H1 (cell line): ENCODE measurements at regions not wholly inside any gene's neighbourhood (a gene's known extent, or its start where the extent isn't known, plus 50 kb on each side); places are given as distances from the start of the nearest gene placed in this dataset.

Experiments
- CTCF ChIA-PET: fragments of 300-600 bp; sonication (Branson Sonifier 250); formaldehyde crosslinking; loops from one replicate; lab custom pipeline; 2021; ENCODE audit not compliant: partially characterized antibody; lab: Charles Lee
- POLR2A ChIA-PET: fragments of 300-600 bp; sonication (Branson Sonifier 250); formaldehyde crosslinking; loops from one replicate; lab custom pipeline; 2021; ENCODE audit warnings: inconsistent platforms; ENCODE audit not compliant: partially characterized antibody; lab: Charles Lee
- DNase-seq, 2 experiments: peaks; one replicate each; pipeline versions ENCODE4 v3.0.0 to v3.0.0-alpha.2; 2010 to 2022; ENCODE audit warnings: low spot score in 2 of 2, low read depth in 1 of 2, mixed read lengths in 1 of 2
- FAIRE-seq: peaks from 2 replicates; lab custom pipeline; 2011; peaks lifted over from hg19 to GRCh38; lab: Jason Lieb, UNC
- H2AFZ ChIP-seq: 2 replicates; pipeline ENCODE4 v1.8.1; 2012; ENCODE audit warnings: low read length, inconsistent platforms
- H2AK5ac ChIP-seq: 2 replicates; pipeline ENCODE4 v1.6.1; 2013; ENCODE audit warnings: low read depth, low read length
- H2BK120ac ChIP-seq: replicated peaks from 2 replicates; pipeline ENCODE3; 2013; ENCODE audit warnings: low read depth, low read length, inconsistent platforms
- H2BK12ac ChIP-seq: 2 replicates; pipeline ENCODE4 v1.6.1; 2013; ENCODE audit warnings: low read depth, low read length
- H2BK15ac ChIP-seq: 2 replicates; pipeline ENCODE4 v1.6.1; 2013; ENCODE audit warnings: low read length
- H2BK20ac ChIP-seq: 2 replicates; pipeline ENCODE4 v1.6.1; 2013; ENCODE audit warnings: low read length
- H2BK5ac ChIP-seq: 2 replicates; pipeline ENCODE4 v1.6.1; 2013; ENCODE audit warnings: low read depth, low read length
- H3K14ac ChIP-seq: 2 replicates; pipeline ENCODE4 v1.6.1; 2013; ENCODE audit warnings: inconsistent platforms; ENCODE audit not compliant: insufficient read length
- H3K18ac ChIP-seq: 2 replicates; pipeline ENCODE4 v1.6.1; 2013; ENCODE audit warnings: low read length; ENCODE audit errors: extremely low read depth
- H3K23ac ChIP-seq: 2 replicates; pipeline ENCODE4 v1.6.1; 2013; ENCODE audit warnings: inconsistent platforms; ENCODE audit not compliant: insufficient read length
- H3K23me2 ChIP-seq: 2 replicates; pipeline ENCODE4 v1.6.1; 2013; ENCODE audit warnings: low read depth, low read length
- H3K27ac ChIP-seq: 2 replicates; pipeline ENCODE4 v1.6.1; 2011; ENCODE audit warnings: low read depth, low read length, inconsistent platforms
- H3K27me3 ChIP-seq, 4 experiments: replicated peaks in 1 of 4; 1 replicate in 1 of 4; 2 replicates in 3 of 4; pipeline versions ENCODE4 v1.6.1 to v1.8.1; 2011 to 2013; ENCODE audit warnings: low read length in 3 of 4, mild to moderate bottlenecking in 3 of 4, inconsistent platforms in 2 of 4, mixed read lengths in 2 of 4, moderate library complexity in 1 of 4; ENCODE audit not compliant: control insufficient read depth in 3 of 4, insufficient read depth in 3 of 4; ENCODE audit errors: extremely low read depth in 1 of 4
- H3K36me3 ChIP-seq, 4 experiments: 2 replicates each; pipeline versions ENCODE4 v1.6.1 to v1.8.1; 2011 to 2013; ENCODE audit warnings: mild to moderate bottlenecking in 4 of 4, low read length in 3 of 4, moderate library complexity in 2 of 4, control low read depth in 1 of 4, inconsistent platforms in 1 of 4; ENCODE audit not compliant: insufficient read depth in 4 of 4, control insufficient read depth in 2 of 4
- H3K4ac ChIP-seq: replicated peaks from 2 replicates; pipeline ENCODE3; 2013; ENCODE audit warnings: low read length, low read depth, mixed read lengths, inconsistent platforms; ENCODE audit not compliant: insufficient read length
- H3K4me1 ChIP-seq, 4 experiments: replicated peaks in 1 of 4; 1 replicate in 1 of 4; 2 replicates in 3 of 4; pipeline versions ENCODE4 v1.6.1 to v1.8.1; 2011 to 2013; ENCODE audit warnings: low read length in 3 of 4, inconsistent platforms in 2 of 4, mixed read lengths in 1 of 4; ENCODE audit not compliant: insufficient read depth in 4 of 4, control insufficient read depth in 3 of 4
- H3K4me2 ChIP-seq, 2 experiments: 2 replicates each; pipeline versions ENCODE4 v1.6.1 to v1.8.1; 2011 to 2013; ENCODE audit warnings: low read depth in 2 of 2, low read length in 2 of 2, control low read depth in 1 of 2, inconsistent platforms in 1 of 2, mild to moderate bottlenecking in 1 of 2; ENCODE audit not compliant: insufficient read depth in 1 of 2
- H3K4me3 ChIP-seq, 4 experiments: fragments of 200-600, 300-600 bp in 1 of 4; sonication (generic), shearing (Covaris generic), sonication (Bioruptor Twin) in 1 of 4; 2 replicates each; pipeline versions ENCODE4 v1.5.1 to v1.8.1; 2011 to 2016; ENCODE audit warnings: low read length in 4 of 4, low read depth in 3 of 4, control low read depth in 2 of 4, inconsistent platforms in 2 of 4, mild to moderate bottlenecking in 2 of 4, mixed read lengths in 1 of 4, moderate library complexity in 1 of 4; ENCODE audit not compliant: insufficient read depth in 2 of 4; ENCODE audit errors: extremely low read depth in 1 of 4
- H3K56ac ChIP-seq: replicated peaks from 2 replicates; pipeline ENCODE3; 2013; ENCODE audit warnings: low read depth, mild to moderate bottlenecking, mixed read lengths, low read length, inconsistent platforms; ENCODE audit not compliant: insufficient read length
- H3K79me1 ChIP-seq: 2 replicates; pipeline ENCODE4 v1.6.1; 2013; ENCODE audit warnings: low read depth, low read length, control low read depth
- H3K79me2 ChIP-seq, 2 experiments: 2 replicates each; pipeline versions ENCODE4 v1.6.1 to v1.8.1; 2012 to 2013; ENCODE audit warnings: low read length in 2 of 2, mild to moderate bottlenecking in 2 of 2, inconsistent platforms in 1 of 2; ENCODE audit not compliant: insufficient read depth in 2 of 2, control insufficient read depth in 1 of 2
- H3K9ac ChIP-seq, 4 experiments: replicated peaks in 1 of 4; 1 replicate in 1 of 4; 2 replicates in 3 of 4; pipeline versions ENCODE4 v1.6.1 to v1.8.1; 2011 to 2013; ENCODE audit warnings: low read depth in 3 of 4, low read length in 3 of 4, control low read depth in 2 of 4, mild to moderate bottlenecking in 2 of 4, moderate library complexity in 2 of 4, inconsistent platforms in 1 of 4; ENCODE audit errors: extremely low read depth in 1 of 4
- H3K9me3 ChIP-seq, 2 experiments: 2 replicates each; pipeline versions ENCODE4 v1.6.1 to v1.8.1; 2012 to 2013; ENCODE audit warnings: mild to moderate bottlenecking in 2 of 2, moderate library complexity in 2 of 2, control low read depth in 1 of 2, inconsistent platforms in 1 of 2, low read depth in 1 of 2, low read length in 1 of 2, mixed read lengths in 1 of 2; ENCODE audit not compliant: insufficient read depth in 2 of 2
- H4K20me1 ChIP-seq, 2 experiments: replicated peaks in 1 of 2; 2 replicates each; pipeline versions ENCODE3 to v1.8.1; 2011 to 2013; ENCODE audit warnings: inconsistent platforms in 2 of 2, low read length in 2 of 2, mild to moderate bottlenecking in 1 of 2; ENCODE audit not compliant: insufficient read depth in 2 of 2, control insufficient read depth in 1 of 2
- H4K5ac ChIP-seq: 2 replicates; pipeline ENCODE4 v1.6.1; 2013; ENCODE audit warnings: low read length, low read depth, mixed read lengths, inconsistent platforms; ENCODE audit not compliant: insufficient read length
- H4K8ac ChIP-seq: 2 replicates; pipeline ENCODE4 v1.8.0; 2013; ENCODE audit warnings: mild to moderate bottlenecking, moderate library complexity, low read length, inconsistent platforms; ENCODE audit not compliant: insufficient read depth; ENCODE audit errors: extremely low read depth
- H4K91ac ChIP-seq: replicated peaks from 2 replicates; pipeline ENCODE3; 2013; ENCODE audit warnings: low read length, mixed read lengths, inconsistent platforms; ENCODE audit not compliant: insufficient read length
- CEBPB ChIP-seq: IDR thresholded peaks from 2 replicates; pipeline ENCODE4 v1.6.1; 2012; ENCODE audit warnings: low read depth, low read length
- SIX5 ChIP-seq: IDR thresholded peaks from 2 replicates; pipeline ENCODE4 v1.6.1; 2011; ENCODE audit warnings: mild to moderate bottlenecking, low read depth, low read length
- TEAD4 ChIP-seq: IDR thresholded peaks from 2 replicates; pipeline ENCODE4 v1.6.1; 2012; ENCODE audit warnings: low read depth, low read length, inconsistent platforms, mixed read lengths
- WGBS, 2 experiments: shearing (Covaris generic) in 1 of 2; methylation state at CpG; one replicate each; pipeline versions ENCODE4 v1.1.6 to v1.1.7; 2013 to 2015; ENCODE audit warnings: low lambda C conversion rate in 2 of 2, mixed read lengths in 2 of 2, inconsistent platforms in 1 of 2, low coverage in 1 of 2, missing lambda C conversion rate in 1 of 2; ENCODE audit not compliant: insufficient replicate concordance in 2 of 2, insufficient coverage in 1 of 2, insufficient read length in 1 of 2; ENCODE audit errors: extremely low coverage in 1 of 2, missing lambda C conversion rate in 1 of 2; 5-methylcytosine and 5-hydroxymethylcytosine counted together

DNA sequence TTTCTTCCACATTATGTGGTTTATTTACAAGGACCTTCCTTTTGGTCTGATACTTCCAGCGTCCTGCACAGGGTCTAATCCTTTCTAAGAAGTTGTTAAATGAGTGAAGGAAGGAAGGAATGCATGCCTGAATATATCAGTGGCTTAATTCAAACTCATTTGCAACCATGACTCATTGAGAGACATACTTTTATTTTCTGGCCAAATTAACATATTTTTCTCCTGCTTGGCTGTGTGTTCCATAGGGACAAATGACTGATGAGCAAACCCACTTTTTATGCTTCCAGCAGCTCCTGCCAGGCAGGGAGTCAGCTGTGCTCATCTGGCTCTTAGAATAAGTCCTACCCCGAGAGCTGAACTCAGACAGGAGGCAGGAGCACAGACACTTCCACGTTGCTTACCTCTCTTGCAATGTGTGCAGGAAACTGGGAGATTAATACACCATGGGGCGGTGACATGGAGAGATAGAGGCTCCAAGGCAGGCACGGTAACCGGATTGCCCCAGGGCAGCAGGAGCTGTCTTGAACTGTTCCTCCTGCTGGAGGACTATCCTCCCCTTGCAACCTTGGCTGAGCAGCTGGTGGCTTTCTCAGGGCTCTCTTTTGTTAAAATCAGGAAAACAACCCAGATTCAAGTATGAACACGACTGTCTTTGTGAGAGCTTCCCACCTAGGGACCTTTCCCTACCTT is 667.5 kb upstream of the HS6ST1 start:
- Histone ChIP-seq H3K27ac (no peak overlapping the region), H3K18ac (no peak overlapping the region), H3K23ac (no peak overlapping the region), H3K56ac (no peak overlapping the region), H3K9me3 (no peaks in the 10 kb centered on the region), H2AK5ac (no peak overlapping the region), H3K23me2 (no peaks in the 10 kb centered on the region), H3K4me2 (no peak overlapping the region), H2AFZ (no peak overlapping the region), H3K27me3 (no peaks in the 10 kb centered on the region), H2BK15ac (no peak overlapping the region), H4K8ac (no peak overlapping the region), H3K9ac (no peak overlapping the region), H4K20me1 (no peaks in the 10 kb centered on the region), H2BK120ac (no peak overlapping the region), H3K4ac (no peak overlapping the region), H2BK12ac (no peak overlapping the region), H2BK20ac (no peak overlapping the region), H4K91ac (no peak overlapping the region), H3K79me2 (no peaks in the 10 kb centered on the region), H4K5ac (no peak overlapping the region), H3K4me3 (no peak overlapping the region), H2BK5ac (no peak overlapping the region), H3K4me1 (no peaks in the 10 kb centered on the region), H3K79me1 (no peaks in the 10 kb centered on the region), H3K14ac (no peak overlapping the region), H3K36me3 (no peaks in the 10 kb centered on the region)
- WGBS, 2 experiments, result 77% methylated on average over 7 of the region's 7 CpGs; no CpG with 5 or more reads in 1 of the 2 experiments
- no peak for DNase-seq
- no peak for FAIRE-seq
- no peak for TF ChIP-seq CEBPB
- TF ChIP-seq TEAD4, result no peak
- no peak for TF ChIP-seq SIX5
- ChIA-PET CTCF (interaction anchor here (1.7 kb wide), 1 partner anchor 8 kb away, joined by 5 read pairs; no protein-coding TSS in a partner anchor), POLR2A (interaction anchor here (0.6 kb wide), 1 partner anchor 181 kb away, joined by 4 read pairs; no protein-coding TSS in a partner anchor)
